Bone marrow (tissue), 2 donors: ENCODE measurements at regions not wholly inside any gene's neighbourhood (a gene's known extent, or its start where the extent isn't known, plus 50 kb on each side); places are given as distances from the start of the nearest gene placed in this dataset.

ENCODE experiments used
- DNase-seq, 2 donors: peaks; one replicate each; lab custom pipeline; 2025; lab: John Stamatoyannopoulos, UW

- DNase-seq = no peak
Observed at GRCh38 chr17:13084420-13084819, 66.6 kb upstream of the ELAC2 start.

- DNase-seq = no peak
Observed at GRCh38 chr17:13078591-13079385, 61.0 kb upstream of the ELAC2 start.

GRCh38 chr17:13076905-13077304 is 59.1 kb upstream of the ELAC2 start:
- DNase-seq = no peak

GRCh38 chr17:13074026-13074425 is 56.2 kb upstream of the ELAC2 start:
- DNase-seq = no peak

GRCh38 chr17:13073018-13073417 is 55.2 kb upstream of the ELAC2 start:
- DNase-seq = no peak

- DNase-seq = no peak
Observed at GRCh38 chr17:13070732-13071131, 52.9 kb upstream of the ELAC2 start.

GRCh38 chr17:13067629-13068303 is 49.9 kb upstream of the ELAC2 start:
- no peak for DNase-seq
